H9 (cell line): ENCODE measurements at regions not wholly inside any gene's neighbourhood (a gene's known extent, or its start where the extent isn't known, plus 50 kb on each side); places are given as distances from the start of the nearest gene placed in this dataset.

Experiments
- DNase-seq: peaks from one replicate; pipeline ENCODE4 v3.0.0-alpha.2; 2017
- H2AFZ ChIP-seq: one replicate; pipeline ENCODE4 v1.6.1; 2013; ENCODE audit warnings: mild to moderate bottlenecking, low read length, control low read depth, moderate library complexity
- H2AK5ac ChIP-seq: 2 replicates; pipeline ENCODE4 v1.6.1; 2013; ENCODE audit warnings: low read length, control low read depth, mixed read lengths; ENCODE audit not compliant: insufficient read length
- H2BK120ac ChIP-seq: one replicate; pipeline ENCODE4 v1.6.1; 2013; ENCODE audit warnings: low read depth, mild to moderate bottlenecking, low read length, control low read depth, inconsistent platforms; ENCODE audit not compliant: poor library complexity, severe bottlenecking
- H2BK12ac ChIP-seq: 2 replicates; pipeline ENCODE4 v1.6.1; 2013; ENCODE audit warnings: low read length, control low read depth, mixed read lengths, low read depth; ENCODE audit not compliant: insufficient read length
- H2BK15ac ChIP-seq: 2 replicates; pipeline ENCODE4 v1.6.1; 2013; ENCODE audit warnings: low read depth, low read length, control low read depth
- H2BK20ac ChIP-seq: one replicate; pipeline ENCODE4 v1.6.1; 2013; ENCODE audit warnings: low read depth, mild to moderate bottlenecking, low read length, control low read depth, inconsistent platforms; ENCODE audit not compliant: poor library complexity, severe bottlenecking
- H2BK5ac ChIP-seq: 2 replicates; pipeline ENCODE4 v1.6.1; 2013; ENCODE audit warnings: low read length, control low read depth, mixed read lengths; ENCODE audit not compliant: insufficient read length
- H3K14ac ChIP-seq: 2 replicates; pipeline ENCODE4 v1.6.1; 2013; ENCODE audit warnings: low read length, control low read depth; ENCODE audit not compliant: insufficient read depth
- H3K18ac ChIP-seq: 2 replicates; pipeline ENCODE4 v1.6.1; 2013; ENCODE audit warnings: low read depth, mild to moderate bottlenecking, mixed read lengths, low read length, control low read depth; ENCODE audit not compliant: insufficient read length
- H3K23ac ChIP-seq: 2 replicates; pipeline ENCODE4 v1.6.1; 2013; ENCODE audit warnings: low read length, control low read depth, mixed read lengths, low read depth; ENCODE audit not compliant: insufficient read length
- H3K23me2 ChIP-seq: 2 replicates; pipeline ENCODE4 v1.6.1; 2013; ENCODE audit warnings: low read depth, mild to moderate bottlenecking, mixed read lengths, low read length, control low read depth; ENCODE audit not compliant: insufficient read length, poor library complexity, severe bottlenecking
- H3K27ac ChIP-seq: 2 replicates; pipeline ENCODE4 v1.5.1; 2013; ENCODE audit warnings: low read length, control low read depth, mixed read lengths, low read depth; ENCODE audit not compliant: insufficient read length
- H3K27me3 ChIP-seq: 2 replicates; pipeline ENCODE4 v1.6.1; 2013; ENCODE audit warnings: low read length, control low read depth, inconsistent platforms; ENCODE audit not compliant: insufficient read depth
- H3K4ac ChIP-seq: 2 replicates; pipeline ENCODE4 v1.6.1; 2013; ENCODE audit warnings: low read depth, mild to moderate bottlenecking, control low read depth, inconsistent platforms, low read length, moderate library complexity
- H3K4me1 ChIP-seq: 2 replicates; pipeline ENCODE4 v1.6.1; 2013; ENCODE audit warnings: low read length, control low read depth, inconsistent platforms; ENCODE audit not compliant: insufficient read depth
- H3K4me2 ChIP-seq: 2 replicates; pipeline ENCODE4 v1.6.1; 2013; ENCODE audit warnings: low read length, control low read depth, mixed read lengths; ENCODE audit not compliant: insufficient read length, insufficient read depth
- H3K56ac ChIP-seq: 2 replicates; pipeline ENCODE4 v1.6.1; 2013; ENCODE audit warnings: low read depth, mild to moderate bottlenecking, mixed read lengths, low read length, control low read depth; ENCODE audit not compliant: insufficient read length
- H3K79me1 ChIP-seq: 2 replicates; pipeline ENCODE4 v1.6.1; 2013; ENCODE audit warnings: low read depth, mild to moderate bottlenecking, moderate library complexity, low read length, control low read depth, inconsistent platforms; ENCODE audit not compliant: insufficient read depth, poor library complexity, severe bottlenecking
- H3K79me2 ChIP-seq: 2 replicates; pipeline ENCODE4 v1.6.1; 2013; ENCODE audit warnings: low read length, control low read depth, inconsistent platforms; ENCODE audit not compliant: insufficient read depth
- H3K9ac ChIP-seq: 2 replicates; pipeline ENCODE4 v1.6.1; 2013; ENCODE audit warnings: low read length, control low read depth, mixed read lengths; ENCODE audit not compliant: insufficient read length; ENCODE audit errors: extremely low read depth
- H3K9me3 ChIP-seq: one replicate; pipeline ENCODE4 v1.6.1; 2013; ENCODE audit warnings: low read depth, low read length, inconsistent platforms; ENCODE audit not compliant: control insufficient read depth
- H3T11ph ChIP-seq: one replicate; pipeline ENCODE4 v1.6.1; 2013; ENCODE audit warnings: mild to moderate bottlenecking, low read length, control low read depth, inconsistent platforms
- H4K20me1 ChIP-seq: one replicate; pipeline ENCODE4 v1.6.1; 2013; ENCODE audit not compliant: control insufficient read depth, insufficient read length, insufficient read depth
- H4K5ac ChIP-seq: 2 replicates; pipeline ENCODE4 v1.6.1; 2013; ENCODE audit warnings: low read depth, mild to moderate bottlenecking, mixed read lengths, low read length, control low read depth; ENCODE audit not compliant: insufficient read length
- H4K8ac ChIP-seq: replicated peaks from 2 replicates; pipeline ENCODE4 v1.6.1; 2013; ENCODE audit warnings: low read length, control low read depth, mixed read lengths, low read depth; ENCODE audit not compliant: insufficient read length
- H4K91ac ChIP-seq: 2 replicates; pipeline ENCODE4 v1.6.1; 2013; ENCODE audit warnings: low read depth, mild to moderate bottlenecking, moderate library complexity, mixed read lengths, low read length, control low read depth; ENCODE audit not compliant: insufficient read length
- H3K27ac Mint-ChIP-seq, 3 experiments: 2 replicates in 2 of 3; 3 replicates in 1 of 3; pipeline ENCODE4 v1.8.0; 2020 to 2021; ENCODE audit warnings: mixed read lengths in 3 of 3, mild to moderate bottlenecking in 1 of 3, moderate library complexity in 1 of 3
- H3K27me3 Mint-ChIP-seq: 2 replicates; pipeline ENCODE4 v1.8.0; 2021; ENCODE audit warnings: low read depth, mild to moderate bottlenecking, moderate library complexity, mixed read lengths
- H3K36me3 Mint-ChIP-seq, 3 experiments: 2 replicates in 2 of 3; 3 replicates in 1 of 3; pipeline ENCODE4 v1.8.0; 2020 to 2021; ENCODE audit warnings: low read depth in 3 of 3, mixed read lengths in 3 of 3; ENCODE audit not compliant: insufficient read depth in 1 of 3
- H3K4me1 Mint-ChIP-seq, 2 experiments: 2 replicates each; pipeline ENCODE4 v1.8.0; 2020; ENCODE audit warnings: mixed read lengths in 2 of 2
- H3K4me3 Mint-ChIP-seq, 2 experiments: 2 replicates in 1 of 2; 3 replicates in 1 of 2; pipeline ENCODE4 v1.8.0; 2020 to 2021; ENCODE audit warnings: mild to moderate bottlenecking in 2 of 2, mixed read lengths in 2 of 2, moderate library complexity in 1 of 2
- H3K9me3 Mint-ChIP-seq, 2 experiments: 2 replicates in 1 of 2; 3 replicates in 1 of 2; pipeline ENCODE4 v1.8.0; 2020; ENCODE audit warnings: mild to moderate bottlenecking in 2 of 2, mixed read lengths in 2 of 2, moderate library complexity in 1 of 2
- WGBS: extraction: QIAGEN DNeasy Blood & Tissue Kit; methylation state at CpG from one replicate; pipeline ENCODE4 v1.1.7; 2013; ENCODE audit warnings: missing lambda C conversion rate, low lambda C conversion rate, mixed read lengths; ENCODE audit not compliant: insufficient read length; ENCODE audit errors: extremely low coverage; 5-methylcytosine and 5-hydroxymethylcytosine counted together
- TF ChIP-seq, protein P1 (sequence below): fragments of 200-600 bp; sonication (generic); conservative IDR thresholded peaks from 3 replicates; pipeline ENCODE4 v1.8.0; 2021; ENCODE audit warnings: antibody characterized with exemption, mild to moderate bottlenecking

DNA sequence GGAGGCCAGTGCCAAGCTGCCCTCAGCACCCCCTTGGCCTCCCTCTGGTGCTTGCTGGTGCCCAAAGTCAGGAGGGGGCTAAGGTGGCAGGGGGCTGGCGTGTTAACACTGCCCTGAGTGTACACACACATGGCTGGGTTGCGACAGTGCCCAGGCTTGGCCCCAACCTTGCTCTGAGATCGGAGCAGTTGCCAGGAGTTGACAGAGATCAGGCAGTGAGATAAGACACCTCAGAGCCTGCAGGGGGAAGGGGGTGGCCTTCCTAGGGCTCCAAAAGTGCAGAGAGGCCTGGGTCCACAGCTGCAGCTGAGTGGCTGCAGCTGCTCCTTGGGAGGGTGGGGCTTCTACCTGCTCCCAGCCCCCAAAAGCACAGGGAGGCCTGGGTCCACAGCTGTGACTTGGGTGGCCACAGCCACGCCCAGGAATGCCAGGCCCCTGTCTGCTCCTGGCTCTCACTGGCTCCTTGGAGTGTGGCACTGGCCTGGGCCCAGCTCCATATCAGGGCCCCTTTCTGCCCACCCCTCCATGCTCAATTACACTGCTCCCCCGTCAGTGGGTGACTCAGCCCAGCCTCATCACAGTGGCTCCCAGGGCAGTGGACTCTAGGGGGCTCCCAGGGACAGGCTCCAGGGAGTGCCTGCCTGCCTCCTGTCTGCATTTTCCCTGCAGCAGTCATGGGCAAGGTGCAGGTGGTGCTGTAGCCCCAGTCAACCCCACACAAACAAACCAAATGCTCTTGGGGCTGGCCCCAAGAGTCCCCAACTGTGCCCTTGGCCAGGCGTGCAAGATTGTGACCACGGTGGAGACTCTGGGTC, 56.4 kb upstream of the C15orf39 start:
- Histone ChIP-seq H3K23ac (no peak overlapping the region), H3K9me3 (peaks cover 35% of the 10 kb centered on the region), H3K56ac (no peak overlapping the region), H2AK5ac (no peak overlapping the region), H2BK5ac (no peak overlapping the region), H2BK20ac (no peak overlapping the region), H3K27me3 (no peaks in the 10 kb centered on the region), H2BK120ac (no peak overlapping the region), H3T11ph (no peak overlapping the region), H3K14ac (no peak overlapping the region; the same call in 1 of the 2 replicates), H3K79me1 (no peaks in the 10 kb centered on the region), H3K18ac (no peak overlapping the region), H4K8ac (no peak overlapping the region), H3K27ac (no peak overlapping the region), H3K4me1 (no peaks in the 10 kb centered on the region), H2AFZ (no peak overlapping the region), H2BK12ac (no peak overlapping the region), H3K4ac (no peak overlapping the region), H4K91ac (no peak overlapping the region), H3K9ac (no peak overlapping the region), H4K20me1 (no peaks in the 10 kb centered on the region), H3K79me2 (no peaks in the 10 kb centered on the region), H3K4me2 (no peak overlapping the region), H2BK15ac (no peak overlapping the region), H4K5ac (no peak overlapping the region), H3K23me2 (no peaks in the 10 kb centered on the region)
- Mint-ChIP-seq H3K9me3 (peaks cover 55 to 63% of the 10 kb centered on the region in 2 experiments), H3K4me3 (no peak overlapping the region), H3K27me3 (peaks cover 5% of the 10 kb centered on the region), H3K4me1 (peaks cover 13% of the 10 kb centered on the region in 2 experiments), H3K36me3 (peaks cover 13 to 16% (median 15%) of the 10 kb centered on the region in 3 experiments), H3K27ac (no peak overlapping the region)
- TF ChIP-seq, protein P1, sequence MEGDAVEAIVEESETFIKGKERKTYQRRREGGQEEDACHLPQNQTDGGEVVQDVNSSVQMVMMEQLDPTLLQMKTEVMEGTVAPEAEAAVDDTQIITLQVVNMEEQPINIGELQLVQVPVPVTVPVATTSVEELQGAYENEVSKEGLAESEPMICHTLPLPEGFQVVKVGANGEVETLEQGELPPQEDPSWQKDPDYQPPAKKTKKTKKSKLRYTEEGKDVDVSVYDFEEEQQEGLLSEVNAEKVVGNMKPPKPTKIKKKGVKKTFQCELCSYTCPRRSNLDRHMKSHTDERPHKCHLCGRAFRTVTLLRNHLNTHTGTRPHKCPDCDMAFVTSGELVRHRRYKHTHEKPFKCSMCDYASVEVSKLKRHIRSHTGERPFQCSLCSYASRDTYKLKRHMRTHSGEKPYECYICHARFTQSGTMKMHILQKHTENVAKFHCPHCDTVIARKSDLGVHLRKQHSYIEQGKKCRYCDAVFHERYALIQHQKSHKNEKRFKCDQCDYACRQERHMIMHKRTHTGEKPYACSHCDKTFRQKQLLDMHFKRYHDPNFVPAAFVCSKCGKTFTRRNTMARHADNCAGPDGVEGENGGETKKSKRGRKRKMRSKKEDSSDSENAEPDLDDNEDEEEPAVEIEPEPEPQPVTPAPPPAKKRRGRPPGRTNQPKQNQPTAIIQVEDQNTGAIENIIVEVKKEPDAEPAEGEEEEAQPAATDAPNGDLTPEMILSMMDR = peak; percentile 30; the same call in 2 of the 3 replicates
- no CpG with 5 or more reads among the region's 7 CpGs for WGBS
- DNase-seq = no peak
